Bronchial epithelial cell (primary cell): ENCODE measurements at regions not wholly inside any gene's neighbourhood (a gene's known extent, or its start where the extent isn't known, plus 50 kb on each side); places are given as distances from the start of the nearest gene placed in this dataset.

Source experiments
- DNase-seq: peaks from one replicate; pipeline ENCODE4 v3.0.0-alpha.2; 2010; ENCODE audit warnings: low read depth
- FAIRE-seq: peaks from 2 replicates; lab custom pipeline; 2011; peaks lifted over from hg19 to GRCh38; lab: Jason Lieb, UNC
- H3K27me3 ChIP-seq: 2 replicates; pipeline ENCODE4 v1.5.1; 2011; ENCODE audit warnings: low read length; ENCODE audit not compliant: control insufficient read depth, insufficient read depth
- H3K36me3 ChIP-seq: 2 replicates; pipeline ENCODE4 v1.5.1; 2011; ENCODE audit warnings: low read length; ENCODE audit not compliant: control insufficient read depth, insufficient read depth
- H3K4me3 ChIP-seq: 2 replicates; pipeline ENCODE4 v1.5.1; 2011; ENCODE audit warnings: mild to moderate bottlenecking, low read depth, low read length, control low read depth
- TF ChIP-seq, protein P1 (sequence below): IDR thresholded peaks from 2 replicates; pipeline ENCODE4 v1.5.1; 2011; ENCODE audit warnings: mild to moderate bottlenecking, moderate library complexity, low read length, control low read depth, inconsistent platforms; ENCODE audit not compliant: insufficient read depth, severe bottlenecking

DNA sequence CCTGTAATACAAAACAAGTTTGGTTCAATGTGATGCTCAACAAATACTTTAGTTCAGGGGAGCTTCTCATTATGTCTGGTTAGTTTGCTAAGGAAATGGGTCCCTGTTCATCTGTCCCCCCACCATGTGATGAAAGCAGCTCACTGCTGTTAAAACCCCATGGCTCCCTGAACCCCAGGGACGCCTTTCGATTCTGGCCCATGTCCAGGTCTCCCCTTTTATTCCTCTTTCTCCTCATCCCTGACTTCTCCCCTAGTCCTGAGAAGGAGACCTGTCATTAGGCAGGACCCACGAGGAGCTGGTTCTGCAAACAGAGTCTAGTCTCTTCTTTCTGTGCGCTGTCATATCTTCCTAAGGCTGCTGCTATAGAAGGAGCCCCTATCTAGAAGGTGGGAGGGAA is 213.3 kb upstream of the OSR1 start:
- TF ChIP-seq, protein P1, sequence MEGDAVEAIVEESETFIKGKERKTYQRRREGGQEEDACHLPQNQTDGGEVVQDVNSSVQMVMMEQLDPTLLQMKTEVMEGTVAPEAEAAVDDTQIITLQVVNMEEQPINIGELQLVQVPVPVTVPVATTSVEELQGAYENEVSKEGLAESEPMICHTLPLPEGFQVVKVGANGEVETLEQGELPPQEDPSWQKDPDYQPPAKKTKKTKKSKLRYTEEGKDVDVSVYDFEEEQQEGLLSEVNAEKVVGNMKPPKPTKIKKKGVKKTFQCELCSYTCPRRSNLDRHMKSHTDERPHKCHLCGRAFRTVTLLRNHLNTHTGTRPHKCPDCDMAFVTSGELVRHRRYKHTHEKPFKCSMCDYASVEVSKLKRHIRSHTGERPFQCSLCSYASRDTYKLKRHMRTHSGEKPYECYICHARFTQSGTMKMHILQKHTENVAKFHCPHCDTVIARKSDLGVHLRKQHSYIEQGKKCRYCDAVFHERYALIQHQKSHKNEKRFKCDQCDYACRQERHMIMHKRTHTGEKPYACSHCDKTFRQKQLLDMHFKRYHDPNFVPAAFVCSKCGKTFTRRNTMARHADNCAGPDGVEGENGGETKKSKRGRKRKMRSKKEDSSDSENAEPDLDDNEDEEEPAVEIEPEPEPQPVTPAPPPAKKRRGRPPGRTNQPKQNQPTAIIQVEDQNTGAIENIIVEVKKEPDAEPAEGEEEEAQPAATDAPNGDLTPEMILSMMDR: no peak
- DNase-seq (no peak), FAIRE-seq (no peak)
- Histone ChIP-seq H3K4me3 (no peak overlapping the region), H3K36me3 (no peaks in the 10 kb centered on the region), H3K27me3 (no peaks in the 10 kb centered on the region)

DNA sequence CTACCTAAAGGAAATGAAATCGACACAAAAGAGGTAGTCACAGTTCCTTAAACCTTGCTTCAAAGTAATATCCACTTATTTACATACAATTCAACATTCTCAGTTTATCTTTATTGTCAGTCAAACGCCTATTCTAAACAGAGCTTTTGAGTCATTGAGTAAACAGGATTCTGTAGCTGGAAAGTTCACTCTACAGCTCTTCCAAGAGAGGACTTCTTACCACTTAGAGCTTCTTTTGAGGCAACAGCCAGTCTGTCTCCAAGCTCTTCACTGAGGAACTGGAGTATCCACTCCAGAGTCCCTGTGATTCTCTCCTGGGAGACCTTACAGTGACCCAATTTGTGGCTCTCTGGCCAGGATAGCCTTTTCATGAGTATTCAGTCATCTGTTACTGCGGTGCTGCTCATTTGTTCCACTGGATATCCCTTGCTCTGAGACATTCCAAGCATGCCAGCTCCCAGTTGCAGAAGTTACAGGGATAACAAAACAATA is 210.9 kb upstream of the OSR1 start:
- H3K4me3 ChIP-seq: no peak overlapping the region
- peak; percentile 67 for DNase-seq
- H3K36me3 ChIP-seq: no peaks in the 10 kb centered on the region
- no peak for FAIRE-seq
- no peaks in the 10 kb centered on the region for H3K27me3 ChIP-seq
- TF ChIP-seq, protein P1: no peak

DNA sequence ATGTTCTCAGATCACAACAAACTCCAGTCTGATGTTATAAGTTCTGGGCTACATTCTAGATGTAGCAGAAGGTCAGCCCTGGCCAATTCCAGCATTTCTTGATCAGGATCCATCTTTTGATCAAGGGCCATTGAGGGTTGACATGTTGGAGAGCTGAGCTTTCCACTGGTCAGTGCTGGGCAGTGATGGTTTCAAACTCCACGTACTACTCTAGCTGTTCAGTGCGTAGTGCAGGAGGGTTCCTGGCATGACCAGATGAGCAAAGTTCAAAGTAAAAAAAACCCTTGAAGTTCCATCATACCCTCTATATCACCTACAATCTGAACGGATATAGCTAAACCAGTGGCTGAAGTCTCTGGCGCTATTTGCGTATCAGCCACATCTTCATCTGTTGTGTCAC is 210.4 kb upstream of the OSR1 start:
- Histone ChIP-seq H3K4me3 (no peak overlapping the region), H3K36me3 (no peaks in the 10 kb centered on the region), H3K27me3 (no peaks in the 10 kb centered on the region)
- DNase-seq (no peak), FAIRE-seq (no peak)
- TF ChIP-seq, protein P1: no peak

DNA sequence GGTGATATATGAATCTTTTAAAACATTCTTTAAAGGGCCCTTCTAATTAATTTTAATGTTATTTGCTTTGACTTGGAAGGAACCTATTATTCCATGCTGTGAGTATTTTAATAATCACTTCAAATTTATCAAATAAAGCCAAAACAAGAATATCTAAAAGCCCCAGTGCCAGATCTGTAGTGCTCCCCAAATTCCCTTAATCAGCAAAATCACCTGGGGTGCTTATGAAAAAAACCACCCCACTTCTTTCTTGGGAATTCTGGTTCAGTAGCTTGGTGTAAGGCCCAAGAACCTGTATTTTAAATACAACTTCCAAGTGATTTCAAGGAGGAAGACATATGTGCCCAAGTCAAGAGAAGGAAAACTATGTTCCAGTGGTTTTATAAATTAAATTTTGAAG is 202.4 kb upstream of the OSR1 start:
- no peak for FAIRE-seq
- no peak for DNase-seq
- TF ChIP-seq, protein P1: no peak

DNA sequence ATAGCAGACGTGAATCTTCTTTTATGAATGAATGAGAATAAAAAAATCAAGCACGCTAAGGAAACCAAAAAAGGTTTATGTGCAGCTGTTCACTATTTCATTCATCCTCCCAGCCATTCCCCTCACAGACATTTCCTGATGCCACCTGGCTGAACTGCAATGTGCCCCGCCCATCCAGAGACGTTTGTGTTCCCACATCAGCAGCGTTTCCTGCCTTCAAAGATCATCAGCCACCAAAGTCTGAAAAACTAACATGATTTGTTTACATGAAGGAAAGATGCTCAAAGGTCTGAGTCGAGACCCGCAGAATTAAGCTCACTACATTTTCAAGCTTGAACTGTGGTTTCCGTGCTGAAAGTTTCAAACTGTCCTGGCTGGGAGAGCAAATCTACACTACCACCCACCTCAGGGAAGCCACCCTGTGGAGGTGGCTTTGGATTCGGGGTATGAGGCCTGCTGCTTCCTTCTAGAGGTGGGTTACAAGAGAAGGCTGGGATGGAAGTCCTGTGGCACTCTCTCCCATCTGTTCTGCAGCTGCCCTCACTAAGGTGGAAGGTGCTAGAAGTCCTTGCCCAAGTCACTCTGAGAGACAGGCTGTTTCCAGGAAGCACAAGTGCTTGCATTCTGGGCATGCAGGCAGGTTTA is 201.3 kb upstream of the OSR1 start:
- Histone ChIP-seq H3K4me3 (no peak overlapping the region), H3K36me3 (no peaks in the 10 kb centered on the region), H3K27me3 (no peaks in the 10 kb centered on the region)
- TF ChIP-seq, protein P1: no peak
- DNase-seq: no peak
- FAIRE-seq: no peak

More for the DNA sequence above, 202.4 kb upstream of the OSR1 start:
- no peak overlapping the region for H3K4me3 ChIP-seq
- H3K36me3 ChIP-seq: no peaks in the 10 kb centered on the region
- no peaks in the 10 kb centered on the region for H3K27me3 ChIP-seq

DNA sequence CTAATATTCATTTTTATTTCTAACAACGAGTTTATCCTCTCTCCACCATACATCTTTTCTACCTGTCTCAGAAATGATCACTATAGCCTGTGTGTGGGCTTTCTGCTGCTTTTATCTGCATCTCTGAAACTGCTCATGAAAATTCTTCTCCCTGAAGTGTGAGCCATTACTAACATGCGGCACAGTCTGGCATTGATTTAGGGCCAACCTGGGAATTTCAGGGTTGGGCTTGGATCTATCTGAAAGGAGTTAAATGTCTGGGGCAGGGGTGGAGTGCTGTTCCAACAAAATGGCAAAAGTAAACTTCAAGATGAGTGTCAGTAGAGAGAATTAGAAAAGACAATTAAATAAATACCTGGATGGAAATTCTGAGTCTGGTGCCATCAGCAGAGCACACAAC is 198.2 kb upstream of the OSR1 start:
- no peaks in the 10 kb centered on the region for H3K36me3 ChIP-seq
- TF ChIP-seq, protein P1: no peak
- no peak for DNase-seq
- no peak overlapping the region for H3K4me3 ChIP-seq
- no peak for FAIRE-seq
- H3K27me3 ChIP-seq: no peaks in the 10 kb centered on the region
